Esophagus muscularis mucosa (tissue), 4 donors: ENCODE measurements at regions not wholly inside any gene's neighbourhood (a gene's known extent, or its start where the extent isn't known, plus 50 kb on each side); places are given as distances from the start of the nearest gene placed in this dataset.

Source experiments
- DNase-seq: peaks from one replicate; pipeline ENCODE4 v3.0.0-alpha.2; 2017; ENCODE audit errors: extremely low spot score
- H3K27ac ChIP-seq, 4 donors: fragments of 200-600 bp; sonication (generic); replicated peaks in 1 of 4; 1 replicate in 3 of 4; 2 replicates in 1 of 4; pipeline ENCODE4 v1.5.1; 2016 to 2019; ENCODE audit warnings: mild to moderate bottlenecking in 1 of 4
- H3K27me3 ChIP-seq, 4 donors: fragments of 200-600 bp; sonication (generic); one replicate each; pipeline versions ENCODE4 v1.5.1 to v1.6.0; 2016 to 2019
- H3K36me3 ChIP-seq, 4 donors: fragments of 200-600 bp; sonication (generic); one replicate each; pipeline ENCODE4 v1.5.1; 2016 to 2019
- H3K4me1 ChIP-seq, 4 donors: fragments of 200-600 bp; sonication (generic); one replicate each; pipeline ENCODE4 v1.5.1; 2016 to 2019
- H3K4me3 ChIP-seq, 4 donors: fragments of 200-600 bp; sonication (generic); 1 replicate in 2 of 4; 2 replicates in 2 of 4; pipeline ENCODE4 v1.5.1; 2016 to 2019; ENCODE audit warnings: mild to moderate bottlenecking in 4 of 4, moderate library complexity in 1 of 4
- H3K9me3 ChIP-seq, 4 donors: fragments of 200-600 bp; sonication (generic); 1 replicate in 3 of 4; 2 replicates in 1 of 4; pipeline ENCODE4 v1.5.1; 2016 to 2019
- CTCF ChIP-seq, 3 experiments: fragments of 200-600 bp in 2 of 3; fragments of 450-650 bp in 1 of 3; sonication (generic) in 2 of 3; IDR thresholded peaks; one replicate each; pipeline ENCODE4 v1.5.1; 2017 to 2019; ENCODE audit warnings: antibody characterized with exemption in 3 of 3, mild to moderate bottlenecking in 2 of 3, moderate library complexity in 1 of 3
- EP300 ChIP-seq: sonication (generic); formaldehyde crosslinking; IDR thresholded peaks from one replicate; pipeline ENCODE4 v1.6.1; 2017; ENCODE audit warnings: antibody characterized with exemption
- POLR2A ChIP-seq: fragments of 450-650 bp; IDR thresholded peaks from one replicate; pipeline ENCODE4 v1.6.1; 2017; ENCODE audit warnings: antibody characterized with exemption, moderate library complexity, mild to moderate bottlenecking, low read depth
- POLR2AphosphoS5 ChIP-seq, 2 donors: sonication (generic); formaldehyde crosslinking; IDR thresholded peaks; one replicate each; pipeline ENCODE4 v1.6.1; 2017; ENCODE audit warnings: antibody characterized with exemption in 2 of 2
- WGBS: methylation state at CpG from one replicate; pipeline ENCODE4 v1.1.5; 2018; 5-methylcytosine and 5-hydroxymethylcytosine counted together
- intact Hi-C: fragments of 100-400 bp; cut with DNase I; formaldehyde crosslinking; loops from one replicate; pipeline ENCODE4 v1.15.1; 2023

DNA sequence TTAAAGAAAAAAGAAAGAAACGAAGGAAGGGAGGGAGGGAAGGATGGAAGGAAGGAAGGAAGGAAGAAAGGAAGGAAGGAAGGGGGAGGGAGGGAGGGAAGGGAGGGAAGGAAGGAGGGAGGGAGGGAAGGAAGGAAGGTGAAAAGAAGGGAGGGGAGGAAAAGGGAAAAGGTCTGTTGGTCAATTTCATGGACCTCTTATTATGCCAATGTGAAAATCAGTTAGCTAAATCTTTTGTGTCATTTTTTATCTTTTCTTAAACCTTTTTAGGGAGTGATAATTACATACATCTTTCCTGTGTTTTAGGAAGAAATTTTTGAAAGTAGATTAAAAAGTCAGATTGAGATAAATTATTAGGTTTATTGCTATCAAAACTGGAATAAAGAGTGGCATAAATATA is 670.2 kb upstream of the CITED2 start:
- no peak for TF ChIP-seq CTCF (IDR thresholded peaks at IDR 0.05)
- TF ChIP-seq POLR2A, result no peak
- no peak for TF ChIP-seq EP300
- TF ChIP-seq POLR2AphosphoS5 (IDR thresholded peaks at IDR 0.05), result no peak
- Histone ChIP-seq H3K9me3 (no peaks in the 10 kb centered on the region), H3K27me3 (no peaks in the 10 kb centered on the region), H3K27ac (no peak overlapping the region), H3K4me3 (no peak overlapping the region), H3K4me1 (peaks cover 0 to 9% (median 4%) of the 10 kb centered on the region in 4 donors), H3K36me3 (no peaks in the 10 kb centered on the region)
- no peak for DNase-seq
- WGBS, result 83% methylated on average over 1 of the region's 1 CpG
- intact Hi-C loops, result no loop called here

GRCh38 chr6:140043762-140044378 is 669.4 kb upstream of the CITED2 start:
- DNase-seq, result no peak
- Histone ChIP-seq H3K4me3 (no peak overlapping the region), H3K27me3 (no peaks in the 10 kb centered on the region), H3K27ac (no peak overlapping the region), H3K4me1 (peaks cover 0 to 9% (median 4%) of the 10 kb centered on the region in 4 donors), H3K36me3 (no peaks in the 10 kb centered on the region), H3K9me3 (no peaks in the 10 kb centered on the region)
- no peak for TF ChIP-seq EP300
- TF ChIP-seq POLR2AphosphoS5 (IDR thresholded peaks at IDR 0.05), result no peak
- TF ChIP-seq POLR2A, result no peak
- TF ChIP-seq CTCF (IDR thresholded peaks at IDR 0.05), result no peak
- intact Hi-C loops, result no loop called here
- 88% methylated on average over 2 of the region's 2 CpGs for WGBS

- Histone ChIP-seq H3K9me3 (no peaks in the 10 kb centered on the region), H3K4me3 (no peak overlapping the region), H3K36me3 (no peaks in the 10 kb centered on the region), H3K4me1 (peaks cover 0 to 9% (median 4%) of the 10 kb centered on the region in 4 donors), H3K27me3 (no peaks in the 10 kb centered on the region), H3K27ac (no peak overlapping the region)
- TF ChIP-seq POLR2AphosphoS5 (IDR thresholded peaks at IDR 0.05) (no peak), CTCF (IDR thresholded peaks at IDR 0.05) (no peak), POLR2A (no peak), EP300 (no peak)
- WGBS, result 26% methylated on average over 1 of the region's 1 CpG
- DNase-seq, result no peak
- intact Hi-C loops, result no loop called here
Measured at GRCh38 chr6:140043357-140043756, 668.9 kb upstream of the CITED2 start.

- DNase-seq, result no peak
- no peaks in the 10 kb centered on the region for H3K36me3 ChIP-seq
- no peaks in the 10 kb centered on the region for H3K27me3 ChIP-seq
- H3K4me3 ChIP-seq, result no peak overlapping the region
- intact Hi-C loops, result no loop called here
- H3K9me3 ChIP-seq, result peaks cover 0 to 2% (median under 1%) of the 10 kb centered on the region in 4 donors
- WGBS, result 65% methylated on average over 1 of the region's 1 CpG
- no peak for TF ChIP-seq POLR2AphosphoS5 (IDR thresholded peaks at IDR 0.05)
- no peak for TF ChIP-seq EP300
- TF ChIP-seq CTCF (IDR thresholded peaks at IDR 0.05), result no peak
- TF ChIP-seq POLR2A, result no peak
- H3K27ac ChIP-seq, result no peak overlapping the region
- H3K4me1 ChIP-seq, result peaks cover 0 to 9% (median 4%) of the 10 kb centered on the region in 4 donors
Measured at GRCh38 chr6:140041571-140042332, 667.3 kb upstream of the CITED2 start.
